HK-2 (cell line): ENCODE measurements at regions not wholly inside any gene's neighbourhood (a gene's known extent, or its start where the extent isn't known, plus 50 kb on each side); places are given as distances from the start of the nearest gene placed in this dataset.

ENCODE experiments used
- DNase-seq: peaks from one replicate; pipeline ENCODE4 v3.0.0-alpha.2; 2018; ENCODE audit not compliant: unreplicated experiment

GRCh38 chr3:177530908-177531307 is 333.6 kb upstream of the TBL1XR1 start:
- no peak for DNase-seq

- DNase-seq = no peak
Observed at GRCh38 chr3:177536873-177537272, 339.6 kb upstream of the TBL1XR1 start.

- DNase-seq = no peak
Observed at GRCh38 chr3:177537612-177538011, 340.3 kb upstream of the TBL1XR1 start.

- DNase-seq = no peak
Observed at GRCh38 chr3:177538048-177538749, 340.9 kb upstream of the TBL1XR1 start.

GRCh38 chr3:177538750-177539730 is 341.8 kb upstream of the TBL1XR1 start:
- no peak for DNase-seq

DNA sequence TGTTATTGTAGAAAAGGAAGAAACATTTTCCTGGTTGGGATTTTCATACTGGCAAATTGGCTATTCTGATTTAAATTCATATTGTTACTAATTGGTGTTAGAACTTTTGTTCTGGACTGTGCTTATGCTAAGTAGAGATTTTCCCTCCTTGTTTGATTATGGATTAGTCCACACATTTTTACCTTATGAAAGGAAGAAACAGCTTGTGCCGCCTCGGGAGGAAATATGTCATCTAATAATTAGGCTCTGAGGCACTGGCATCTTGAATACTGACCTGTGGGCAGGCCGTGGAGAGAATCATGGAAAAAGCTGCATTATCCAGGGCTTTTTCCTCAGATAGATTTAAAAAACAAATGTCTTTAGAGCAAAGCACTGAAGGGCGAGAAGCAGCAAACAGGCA is 344.3 kb upstream of the TBL1XR1 start:
- no peak for DNase-seq

DNA sequence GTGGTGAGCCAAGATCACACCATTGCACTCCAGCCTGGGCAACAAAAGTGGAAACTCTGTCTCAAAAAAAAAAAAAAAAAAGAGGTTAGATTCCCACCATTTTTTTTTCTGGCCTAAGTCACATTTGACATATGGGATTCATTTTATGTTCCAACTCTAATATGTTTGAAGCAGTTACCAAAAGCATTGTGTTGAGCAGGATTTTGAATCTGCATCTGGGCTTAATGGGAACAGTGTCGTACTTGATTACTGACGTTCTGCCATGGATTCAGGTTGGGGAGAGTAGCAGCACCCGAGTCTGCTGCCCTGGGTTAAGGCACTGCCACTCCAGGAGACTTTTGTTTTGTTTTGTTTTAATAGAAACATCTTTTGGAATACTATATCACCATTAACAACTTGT is 348.7 kb upstream of the TBL1XR1 start:
- DNase-seq = no peak

- DNase-seq = no peak
Observed at GRCh38 chr3:177547711-177548350, 350.5 kb upstream of the TBL1XR1 start.

DNA sequence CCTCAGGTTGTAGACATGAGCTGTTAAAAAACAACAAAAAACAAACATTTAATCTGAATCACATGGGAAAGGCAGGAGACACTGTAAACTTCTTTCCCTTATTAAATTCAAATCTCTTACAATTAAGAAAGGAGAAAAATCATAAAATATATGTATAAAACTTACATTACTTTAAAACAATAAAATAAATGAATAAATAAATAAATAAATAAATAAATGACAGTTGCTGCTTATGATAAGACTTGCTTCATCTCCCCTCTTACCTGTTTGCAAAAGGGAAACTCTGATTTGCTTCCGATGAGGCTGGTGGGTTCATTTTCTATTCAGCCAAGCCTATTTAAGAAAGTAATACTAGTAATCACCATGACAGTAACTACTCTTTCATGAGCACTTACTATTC is 353.4 kb upstream of the TBL1XR1 start:
- no peak for DNase-seq

GRCh38 chr3:177551431-177551836 is 354.2 kb upstream of the TBL1XR1 start:
- DNase-seq = no peak

GRCh38 chr3:177552051-177552450 is 354.8 kb upstream of the TBL1XR1 start:
- DNase-seq = no peak

GRCh38 chr3:177553012-177553411 is 355.7 kb upstream of the TBL1XR1 start:
- no peak for DNase-seq

DNA sequence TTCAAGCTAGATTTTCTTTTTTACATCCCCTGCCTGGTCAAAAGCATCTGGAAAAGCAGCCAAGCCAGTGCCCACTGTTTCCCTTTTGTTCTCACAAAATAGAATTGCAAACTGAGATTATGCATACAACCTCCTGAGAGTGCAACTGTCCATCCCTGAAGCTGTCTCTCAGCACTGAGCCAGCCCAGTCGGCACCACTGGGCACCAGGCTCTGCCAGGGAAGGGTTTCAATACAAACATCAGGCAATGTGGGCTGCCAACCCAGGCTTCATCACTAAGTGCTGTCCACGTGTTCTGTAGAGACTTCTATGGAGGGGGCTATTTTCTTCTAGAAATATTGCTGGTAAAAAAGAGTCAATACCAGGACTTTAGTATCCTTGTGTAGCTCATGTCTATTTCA is 356.3 kb upstream of the TBL1XR1 start:
- no peak for DNase-seq

DNA sequence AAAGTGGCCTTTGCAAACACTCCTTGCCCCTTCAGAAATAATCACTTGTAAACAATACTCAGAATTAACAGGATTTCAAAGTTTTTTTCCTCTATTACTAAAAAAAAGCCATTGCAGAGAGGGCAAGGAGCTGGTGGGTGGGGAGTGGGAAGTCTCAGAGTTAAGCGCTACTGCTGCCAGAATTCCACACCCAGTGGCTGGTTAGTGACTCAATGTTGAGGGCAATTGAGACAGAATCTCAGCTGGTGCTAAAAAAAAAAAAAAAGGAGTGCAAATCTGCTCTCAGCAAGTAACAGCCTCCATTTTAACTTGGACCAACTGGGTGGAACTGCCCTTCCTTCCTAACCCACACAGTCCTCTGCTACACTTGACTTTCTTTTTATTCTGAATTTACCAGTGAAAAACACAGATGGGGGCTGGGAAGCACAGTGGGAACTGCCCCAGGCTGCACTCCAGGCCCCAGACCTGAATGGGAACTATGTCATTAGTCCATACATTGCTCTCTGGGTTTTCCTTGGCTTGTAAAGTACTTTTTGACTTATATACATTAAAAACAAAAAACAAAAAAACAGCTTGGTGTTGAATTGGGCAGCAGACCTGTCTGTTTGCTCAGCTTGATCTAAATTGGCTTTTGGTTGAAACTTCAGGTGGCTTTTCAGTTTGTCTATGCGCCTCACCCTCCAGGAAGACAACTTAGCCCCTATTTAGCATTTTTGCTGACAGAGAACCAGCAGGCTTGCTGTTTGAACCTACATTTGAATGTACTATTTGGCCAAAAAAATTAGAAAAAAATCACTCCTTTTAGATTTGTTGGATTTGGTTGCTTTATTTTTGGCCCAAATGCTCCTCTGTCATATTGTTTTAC is 357.8 kb upstream of the TBL1XR1 start:
- peak; percentile 37 for DNase-seq

DNA sequence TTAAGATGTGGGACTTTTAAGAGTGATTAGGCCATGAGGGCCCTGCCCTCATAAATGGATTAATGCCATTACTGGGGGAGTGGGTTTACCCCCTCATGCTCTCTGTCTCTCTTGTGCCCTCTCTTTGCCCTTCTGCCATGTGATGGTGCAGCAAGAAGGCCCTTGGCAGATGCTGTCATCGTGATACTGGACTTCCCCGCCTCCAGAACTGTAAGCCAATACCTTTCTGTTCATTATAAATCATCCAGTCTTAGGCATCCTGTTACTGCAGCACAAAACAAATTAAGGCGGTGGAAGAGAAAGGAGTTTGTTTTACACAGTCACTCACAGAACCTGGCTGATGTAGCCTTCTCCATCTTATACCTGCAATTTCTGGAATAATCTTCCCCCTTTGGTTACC is 360.3 kb upstream of the TBL1XR1 start:
- DNase-seq = no peak

DNA sequence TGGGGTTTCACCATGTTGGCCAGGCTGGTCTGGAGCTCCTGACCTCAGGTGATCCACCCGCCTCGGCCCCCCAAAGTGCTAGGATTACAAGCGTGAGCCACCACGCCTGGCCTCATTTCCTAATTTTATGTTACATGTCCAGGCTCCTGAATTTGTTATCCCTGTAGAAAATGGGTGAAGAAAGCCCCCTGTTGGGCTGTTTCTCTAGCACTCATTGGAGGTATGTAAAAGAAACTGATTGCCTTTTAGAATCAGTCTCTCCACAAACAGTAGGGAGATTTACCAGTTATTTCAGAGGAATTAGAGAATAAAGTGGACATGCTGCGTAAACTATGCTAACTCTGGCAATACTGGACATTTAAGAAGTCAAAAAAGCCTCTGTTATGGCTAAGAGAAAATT is 364.1 kb upstream of the TBL1XR1 start:
- DNase-seq = no peak

GRCh38 chr3:177561769-177562392 is 364.6 kb upstream of the TBL1XR1 start:
- no peak for DNase-seq

DNA sequence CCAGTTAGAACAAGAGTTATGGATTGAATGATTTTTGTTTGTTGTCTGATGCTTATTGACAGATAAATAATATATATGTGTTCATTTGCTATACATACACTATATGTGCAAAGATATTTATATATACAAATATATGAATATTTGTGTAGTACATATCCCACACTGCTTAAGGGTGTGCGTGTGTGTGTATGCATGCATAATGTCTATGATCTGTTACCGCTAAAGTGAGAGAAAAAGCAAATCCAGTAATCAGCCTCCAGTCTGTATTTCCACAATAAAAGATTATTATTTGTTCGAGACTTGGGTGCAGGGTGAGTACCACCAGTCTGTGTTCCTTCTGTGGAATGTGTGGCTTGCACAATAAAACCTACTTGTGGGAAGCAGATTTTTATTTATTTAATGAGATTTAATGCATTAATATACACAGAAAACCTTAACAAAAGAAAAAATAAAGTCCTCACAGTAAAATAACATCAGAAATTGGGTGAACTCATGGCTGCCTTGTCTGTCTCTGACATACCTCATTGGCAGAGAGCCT is 366.0 kb upstream of the TBL1XR1 start:
- no peak for DNase-seq

GRCh38 chr3:177563792-177564191 is 366.5 kb upstream of the TBL1XR1 start:
- DNase-seq = no peak

DNA sequence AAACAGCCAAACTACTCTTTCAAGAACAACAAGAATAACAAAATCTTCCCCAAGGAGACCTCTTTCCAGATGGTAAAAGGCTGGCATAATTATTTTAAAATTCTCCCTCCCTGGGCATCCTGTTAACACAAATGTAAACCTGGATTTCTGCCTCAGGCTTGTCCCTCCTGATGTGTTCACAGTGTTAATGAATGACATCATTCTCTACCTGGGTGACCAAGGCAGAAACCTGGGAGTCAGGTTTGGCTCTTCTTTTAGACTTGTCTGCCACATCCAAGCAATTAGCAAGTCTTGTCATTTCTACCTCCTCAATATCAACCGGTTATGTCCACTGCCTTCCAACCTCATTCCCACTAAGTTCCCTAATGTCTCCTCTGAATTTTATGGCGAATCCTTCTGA is 368.7 kb upstream of the TBL1XR1 start:
- no peak for DNase-seq

DNA sequence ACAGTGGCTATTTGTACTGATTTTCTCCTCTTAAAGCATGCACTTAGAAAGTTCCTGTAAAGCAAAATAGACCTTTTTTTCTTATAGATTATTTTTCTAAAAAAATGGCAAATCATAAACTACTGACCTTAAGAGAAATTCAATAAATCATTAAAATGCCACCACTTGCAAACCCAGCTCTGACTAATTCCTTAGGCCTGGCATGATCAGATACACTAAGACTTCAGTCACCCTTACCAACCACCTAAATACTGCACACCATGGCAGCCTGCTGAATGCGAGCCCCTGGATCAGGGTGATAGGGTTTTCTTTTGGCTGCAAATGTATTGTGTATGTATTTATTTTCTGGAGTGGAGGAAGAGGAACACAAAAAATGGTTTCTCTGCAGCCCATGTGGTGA is 370.6 kb upstream of the TBL1XR1 start:
- DNase-seq = no peak
